ENCODE measurements at regions not wholly inside any gene's neighbourhood (a gene's known extent, or its start where the extent isn't known, plus 50 kb on each side); places are given as distances from the start of the nearest gene placed in this dataset.
"Not testable (repeated sequence)": the region's sequence is repeated elsewhere in the genome, so short reads cannot be mapped to it uniquely, and the experiment has no call there.

GRCh38 chr16:10232757-10233156 lies 50.5 kb upstream of the GRIN2A start:
- no peak for DNase-seq

- DNase-seq: no peak
Observed at GRCh38 chr16:10239640-10240039, 57.4 kb upstream of the GRIN2A start.

- DNase-seq: no peak
Observed at GRCh38 chr16:10240854-10241613, 58.8 kb upstream of the GRIN2A start.

- DNase-seq: no peak
Observed at GRCh38 chr16:10242097-10242496, 59.9 kb upstream of the GRIN2A start.

GRCh38 chr16:10242916-10243315 lies 60.7 kb upstream of the GRIN2A start:
- DNase-seq: no peak

GRCh38 chr16:10245002-10245401 lies 62.8 kb upstream of the GRIN2A start:
- DNase-seq: no peak

GRCh38 chr16:10250137-10250828 lies 68.1 kb upstream of the GRIN2A start:
- no peak for DNase-seq

- no peak for DNase-seq
Observed at GRCh38 chr16:10252155-10252554, 69.9 kb upstream of the GRIN2A start.

GRCh38 chr16:10253409-10253808 lies 71.2 kb upstream of the GRIN2A start:
- DNase-seq: no peak

- no peak for DNase-seq
Observed at GRCh38 chr16:10255728-10256127, 73.5 kb upstream of the GRIN2A start.

GRCh38 chr16:10256784-10257641 lies 74.8 kb upstream of the GRIN2A start:
- DNase-seq: peak; percentile 19 to 32

- not testable (repeated sequence) for DNase-seq
Observed at GRCh38 chr16:10257642-10258251, 75.5 kb upstream of the GRIN2A start.

- not testable (repeated sequence) for DNase-seq
Observed at GRCh38 chr16:10258930-10259603, 76.8 kb upstream of the GRIN2A start.

- no peak for DNase-seq
Observed at GRCh38 chr16:10261077-10261476, 78.8 kb upstream of the GRIN2A start.

GRCh38 chr16:10261526-10261925 lies 79.3 kb upstream of the GRIN2A start:
- not testable (repeated sequence) for DNase-seq

- no peak for DNase-seq
Observed at GRCh38 chr16:10262377-10263132, 80.3 kb upstream of the GRIN2A start.

GRCh38 chr16:10265770-10266615 lies 83.8 kb upstream of the GRIN2A start:
- no peak for DNase-seq

GRCh38 chr16:10266809-10267208 lies 84.6 kb upstream of the GRIN2A start:
- DNase-seq: no peak

- no peak for DNase-seq
Observed at GRCh38 chr16:10269632-10270031, 87.4 kb upstream of the GRIN2A start.

GRCh38 chr16:10272250-10272854 lies 90.1 kb upstream of the GRIN2A start:
- not testable (repeated sequence) for DNase-seq
